SHP77 treated with DMSO at 0.1 percent for 48 hours (cell line): ENCODE measurements at regions not wholly inside any gene's neighbourhood (a gene's known extent, or its start where the extent isn't known, plus 50 kb on each side); places are given as distances from the start of the nearest gene placed in this dataset.

Source experiments
- DNase-seq: peaks from one replicate; lab custom pipeline; 2025; lab: John Stamatoyannopoulos, UW

- no peak for DNase-seq
These were observed 815.1 kb downstream of the VGLL3 start for GRCh38 chr3:86175593-86176444.

- no peak for DNase-seq
These were observed 815.9 kb downstream of the VGLL3 start for GRCh38 chr3:86175051-86175536.

- no peak for DNase-seq
These were observed 817.5 kb downstream of the VGLL3 start for GRCh38 chr3:86173401-86173800.

- no peak for DNase-seq
These were observed 822.4 kb downstream of the VGLL3 start for GRCh38 chr3:86168512-86168911.

GRCh38 chr3:86162521-86162920, 828.4 kb downstream of the VGLL3 start:
- DNase-seq: no peak

GRCh38 chr3:86161493-86161892, 829.5 kb downstream of the VGLL3 start:
- DNase-seq: no peak

- DNase-seq: no peak
These were observed 838.3 kb downstream of the VGLL3 start for GRCh38 chr3:86152620-86153019.

- no peak for DNase-seq
These were observed 841.9 kb downstream of the VGLL3 start for GRCh38 chr3:86149054-86149453.

GRCh38 chr3:86147119-86147518, 843.8 kb downstream of the VGLL3 start:
- DNase-seq: no peak

- no peak for DNase-seq
These were observed 864.4 kb downstream of the VGLL3 start for GRCh38 chr3:86126552-86126951.
